CD1c-positive myeloid dendritic cell (primary cell): ENCODE measurements at regions not wholly inside any gene's neighbourhood (a gene's known extent, or its start where the extent isn't known, plus 50 kb on each side); places are given as distances from the start of the nearest gene placed in this dataset.
"Not testable (repeated sequence)": the region's sequence is repeated elsewhere in the genome, so short reads cannot be mapped to it uniquely, and the experiment has no call there.

Experiments used
- DNase-seq: peaks from one replicate; pipeline ENCODE4 v3.0.0-alpha.2; 2016; ENCODE audit errors: extremely low spot score

GRCh38 chr13:104648291-104648690 lies 1582.1 kb upstream of the SLC10A2 start:
- DNase-seq = no peak

- no peak for DNase-seq
These were observed 1579.6 kb upstream of the SLC10A2 start for GRCh38 chr13:104645786-104646185.

GRCh38 chr13:104641309-104641708 lies 1575.1 kb upstream of the SLC10A2 start:
- DNase-seq = no peak

GRCh38 chr13:104635879-104636278 lies 1569.7 kb upstream of the SLC10A2 start:
- DNase-seq = no peak

- DNase-seq = no peak
These were observed 1567.8 kb upstream of the SLC10A2 start for GRCh38 chr13:104634016-104634415.

- no peak for DNase-seq
These were observed 1566.5 kb upstream of the SLC10A2 start for GRCh38 chr13:104632736-104633135.

- no peak for DNase-seq
These were observed 1559.0 kb upstream of the SLC10A2 start for GRCh38 chr13:104625201-104625600.

- no peak for DNase-seq
These were observed 1550.8 kb upstream of the SLC10A2 start for GRCh38 chr13:104616990-104617389.

GRCh38 chr13:104614361-104615145 lies 1548.3 kb upstream of the SLC10A2 start:
- DNase-seq = no peak

- no peak for DNase-seq
These were observed 1542.1 kb upstream of the SLC10A2 start for GRCh38 chr13:104608331-104608730.

- not testable (repeated sequence) for DNase-seq
These were observed 1539.2 kb upstream of the SLC10A2 start for GRCh38 chr13:104605435-104605834.

GRCh38 chr13:104597546-104598180 lies 1531.4 kb upstream of the SLC10A2 start:
- DNase-seq = no peak

GRCh38 chr13:104595511-104595910 lies 1529.3 kb upstream of the SLC10A2 start:
- DNase-seq = no peak

- DNase-seq = no peak
These were observed 1528.6 kb upstream of the SLC10A2 start for GRCh38 chr13:104594806-104595205.

GRCh38 chr13:104593693-104594092 lies 1527.5 kb upstream of the SLC10A2 start:
- no peak for DNase-seq

GRCh38 chr13:104593251-104593576 lies 1527.0 kb upstream of the SLC10A2 start:
- DNase-seq = no peak

GRCh38 chr13:104592545-104593250 lies 1526.5 kb upstream of the SLC10A2 start:
- DNase-seq = no peak

- DNase-seq = no peak
These were observed 1525.9 kb upstream of the SLC10A2 start for GRCh38 chr13:104592127-104592526.

- no peak for DNase-seq
These were observed 1520.0 kb upstream of the SLC10A2 start for GRCh38 chr13:104586051-104586746.

- DNase-seq = no peak
These were observed 1518.3 kb upstream of the SLC10A2 start for GRCh38 chr13:104584481-104584880.

GRCh38 chr13:104580931-104581330 lies 1514.7 kb upstream of the SLC10A2 start:
- DNase-seq = no peak

GRCh38 chr13:104577071-104577815 lies 1511.0 kb upstream of the SLC10A2 start:
- DNase-seq = no peak
